IPS-18a (cell line): ENCODE measurements at regions not wholly inside any gene's neighbourhood (a gene's known extent, or its start where the extent isn't known, plus 50 kb on each side); places are given as distances from the start of the nearest gene placed in this dataset.

ENCODE experiments used
- H3K27ac ChIP-seq: one replicate; pipeline ENCODE4 v1.5.1; 2013; ENCODE audit warnings: low read length
- H3K27me3 ChIP-seq: one replicate; pipeline ENCODE4 v1.6.1; 2013; ENCODE audit warnings: mild to moderate bottlenecking, low read length; ENCODE audit not compliant: control insufficient read depth, insufficient read depth
- H3K36me3 ChIP-seq: one replicate; pipeline ENCODE4 v1.6.1; 2013; ENCODE audit warnings: low read depth, low read length; ENCODE audit not compliant: control insufficient read depth
- H3K4me1 ChIP-seq: one replicate; pipeline ENCODE4 v1.6.1; 2013; ENCODE audit warnings: low read depth, low read length; ENCODE audit not compliant: control insufficient read depth
- H3K4me3 ChIP-seq: one replicate; pipeline ENCODE4 v1.5.1; 2013; ENCODE audit warnings: low read length
- H3K9ac ChIP-seq: one replicate; pipeline ENCODE4 v1.6.1; 2013; ENCODE audit warnings: mild to moderate bottlenecking, low read length, moderate library complexity
- H3K9me3 ChIP-seq: one replicate; pipeline ENCODE4 v1.6.1; 2013; ENCODE audit warnings: low read depth, low read length; ENCODE audit not compliant: control insufficient read depth

DNA sequence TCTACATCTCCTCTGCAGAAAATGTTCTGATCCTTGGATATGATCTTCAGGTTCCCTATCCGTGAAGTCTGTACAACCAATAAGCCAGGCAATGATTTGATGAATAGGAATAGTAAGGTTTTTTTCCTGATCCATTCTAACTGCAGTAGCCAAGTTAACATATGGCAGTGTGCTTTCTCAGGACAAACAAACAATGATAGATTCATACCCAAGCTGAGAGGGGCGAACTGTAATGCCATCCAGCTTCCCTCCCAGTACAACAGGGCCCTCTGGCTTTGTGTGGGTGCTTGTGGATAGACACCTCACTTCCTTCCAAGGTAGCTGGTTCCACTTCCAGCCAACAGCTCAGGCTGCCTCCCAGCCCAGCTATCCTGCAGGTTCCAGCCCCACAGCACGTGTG, 359.2 kb downstream of the CDH26 start:
- Histone ChIP-seq H3K4me3 (no peak overlapping the region), H3K9ac (no peak overlapping the region), H3K36me3 (no peaks in the 10 kb centered on the region), H3K27me3 (no peaks in the 10 kb centered on the region), H3K27ac (no peak overlapping the region), H3K4me1 (no peaks in the 10 kb centered on the region), H3K9me3 (no peaks in the 10 kb centered on the region)

GRCh38 chr20:60321601-60322000, 363.4 kb downstream of the CDH26 start:
- Histone ChIP-seq H3K9me3 (no peaks in the 10 kb centered on the region), H3K9ac (no peak overlapping the region), H3K4me3 (no peak overlapping the region), H3K36me3 (no peaks in the 10 kb centered on the region), H3K4me1 (no peaks in the 10 kb centered on the region), H3K27ac (no peak overlapping the region), H3K27me3 (no peaks in the 10 kb centered on the region)

DNA sequence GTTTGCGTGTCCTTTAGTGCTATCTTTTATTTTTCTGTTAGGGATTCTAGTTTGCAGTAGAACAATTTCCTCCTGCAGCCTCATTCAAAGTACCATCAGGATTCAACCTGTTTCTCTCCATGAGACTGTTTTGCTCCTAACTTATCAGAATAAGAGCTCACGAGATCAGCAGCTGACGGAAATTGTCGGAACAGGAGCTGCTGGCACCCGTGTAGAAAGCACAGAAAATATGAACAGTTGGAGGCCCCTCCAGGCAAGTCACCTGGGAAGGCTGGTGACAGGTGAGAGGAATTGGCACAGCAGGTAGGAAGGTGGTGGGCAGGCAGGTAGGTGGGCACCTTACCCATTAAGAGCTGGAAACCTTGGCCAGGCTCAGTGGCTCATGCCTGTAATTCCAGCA, 368.6 kb downstream of the CDH26 start:
- no peaks in the 10 kb centered on the region for H3K9me3 ChIP-seq

GRCh38 chr20:60327971-60328660, 369.9 kb downstream of the CDH26 start:
- H3K27ac ChIP-seq, result no peak overlapping the region
- H3K27me3 ChIP-seq, result no peaks in the 10 kb centered on the region
- H3K9ac ChIP-seq, result no peak overlapping the region
- no peak overlapping the region for H3K4me3 ChIP-seq
- H3K36me3 ChIP-seq, result no peaks in the 10 kb centered on the region
- H3K4me1 ChIP-seq, result no peaks in the 10 kb centered on the region
- H3K9me3 ChIP-seq, result no peaks in the 10 kb centered on the region

More for the DNA sequence above, 368.6 kb downstream of the CDH26 start:
- H3K36me3 ChIP-seq, result no peaks in the 10 kb centered on the region
- H3K27me3 ChIP-seq, result no peaks in the 10 kb centered on the region
- H3K9ac ChIP-seq, result no peak overlapping the region
- no peak overlapping the region for H3K4me3 ChIP-seq
- no peak overlapping the region for H3K27ac ChIP-seq
- H3K4me1 ChIP-seq, result no peaks in the 10 kb centered on the region

DNA sequence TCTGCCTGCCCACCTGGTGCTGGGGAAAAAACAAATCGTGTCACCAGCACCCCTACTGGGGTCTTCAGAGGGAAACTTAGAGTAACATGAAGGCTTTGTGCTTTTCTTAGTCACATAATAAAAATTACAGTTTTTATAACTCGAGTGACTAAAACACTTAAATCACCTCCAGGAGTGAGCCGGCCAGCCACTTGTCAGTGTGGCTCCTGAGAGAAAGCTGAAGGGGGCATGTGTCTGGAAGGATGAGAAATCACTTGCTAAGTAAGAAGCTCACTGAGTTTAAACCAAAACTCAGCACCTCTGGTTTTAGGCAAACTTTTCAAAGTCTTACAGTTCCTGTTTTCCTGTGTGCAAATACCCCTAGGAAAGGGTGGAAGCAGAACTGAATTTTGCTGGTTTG, 372.2 kb downstream of the CDH26 start:
- Histone ChIP-seq H3K27me3 (no peaks in the 10 kb centered on the region), H3K36me3 (no peaks in the 10 kb centered on the region), H3K4me1 (no peaks in the 10 kb centered on the region), H3K9ac (no peak overlapping the region), H3K9me3 (no peaks in the 10 kb centered on the region), H3K4me3 (no peak overlapping the region), H3K27ac (no peak overlapping the region)

DNA sequence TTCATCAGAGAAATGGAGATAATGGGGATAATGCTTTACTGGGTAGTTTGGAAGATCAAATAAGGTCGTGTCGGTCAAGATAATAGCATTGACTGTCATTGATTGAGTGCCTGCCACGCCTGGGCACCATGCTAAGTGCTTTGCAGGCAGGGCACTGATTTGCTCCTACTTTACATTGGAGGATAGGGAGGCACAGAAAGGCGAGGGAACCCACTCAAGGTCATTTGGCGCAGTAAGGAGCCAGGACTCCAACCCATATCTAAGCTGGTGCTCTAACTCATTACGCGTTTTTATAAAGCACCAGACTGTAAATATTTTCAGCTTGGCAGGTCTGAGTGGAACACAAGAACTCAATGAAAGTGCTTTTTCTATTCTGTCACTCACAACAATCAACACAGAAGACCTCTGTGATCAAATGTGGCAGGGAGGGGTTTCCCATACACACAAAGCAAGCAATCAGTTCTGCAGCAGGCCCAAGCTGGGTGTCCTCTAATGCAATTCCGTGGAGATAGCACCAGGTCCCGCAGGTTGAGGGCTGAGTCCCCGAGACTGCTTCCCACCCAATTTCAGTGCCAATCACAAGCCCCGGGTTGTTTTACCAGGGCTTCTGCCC, 373.6 kb downstream of the CDH26 start:
- Histone ChIP-seq H3K4me3 (no peak overlapping the region), H3K27me3 (no peaks in the 10 kb centered on the region), H3K9me3 (no peaks in the 10 kb centered on the region), H3K4me1 (no peaks in the 10 kb centered on the region), H3K9ac (no peak overlapping the region), H3K36me3 (no peaks in the 10 kb centered on the region), H3K27ac (no peak overlapping the region)

- Histone ChIP-seq H3K9me3 (no peaks in the 10 kb centered on the region), H3K9ac (no peak overlapping the region), H3K4me3 (no peak overlapping the region), H3K27me3 (no peaks in the 10 kb centered on the region), H3K4me1 (no peaks in the 10 kb centered on the region), H3K36me3 (no peaks in the 10 kb centered on the region), H3K27ac (no peak overlapping the region)
Measured at GRCh38 chr20:60332523-60332922, 374.3 kb downstream of the CDH26 start.

DNA sequence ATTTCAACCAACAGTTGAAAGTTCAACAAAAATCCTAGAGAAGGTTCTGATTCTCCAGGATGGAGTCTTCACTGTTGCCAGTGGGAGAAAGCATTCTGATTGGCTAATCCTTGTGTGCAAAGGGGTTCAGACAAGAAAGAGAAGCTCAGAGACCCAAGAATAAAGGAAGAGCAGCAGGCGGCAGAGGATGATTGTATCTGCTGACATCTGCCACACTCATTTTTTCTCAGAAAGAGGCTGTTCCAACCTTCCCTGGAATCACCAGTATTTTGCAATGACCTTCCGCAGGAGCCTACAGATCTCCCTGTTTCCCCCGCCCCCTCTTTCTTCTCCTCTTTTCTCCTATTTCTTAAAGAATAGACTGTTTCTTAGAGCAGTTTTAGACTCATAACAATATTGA, 376.7 kb downstream of the CDH26 start:
- Histone ChIP-seq H3K9me3 (no peaks in the 10 kb centered on the region), H3K36me3 (no peaks in the 10 kb centered on the region), H3K27me3 (no peaks in the 10 kb centered on the region), H3K4me1 (no peaks in the 10 kb centered on the region), H3K9ac (no peak overlapping the region), H3K4me3 (no peak overlapping the region), H3K27ac (no peak overlapping the region)

GRCh38 chr20:60338556-60338955, 380.3 kb downstream of the CDH26 start:
- H3K4me3 ChIP-seq, result no peak overlapping the region
- H3K4me1 ChIP-seq, result no peaks in the 10 kb centered on the region
- no peaks in the 10 kb centered on the region for H3K9me3 ChIP-seq
- no peaks in the 10 kb centered on the region for H3K36me3 ChIP-seq
- H3K27ac ChIP-seq, result no peak overlapping the region
- no peaks in the 10 kb centered on the region for H3K27me3 ChIP-seq
- H3K9ac ChIP-seq, result no peak overlapping the region

DNA sequence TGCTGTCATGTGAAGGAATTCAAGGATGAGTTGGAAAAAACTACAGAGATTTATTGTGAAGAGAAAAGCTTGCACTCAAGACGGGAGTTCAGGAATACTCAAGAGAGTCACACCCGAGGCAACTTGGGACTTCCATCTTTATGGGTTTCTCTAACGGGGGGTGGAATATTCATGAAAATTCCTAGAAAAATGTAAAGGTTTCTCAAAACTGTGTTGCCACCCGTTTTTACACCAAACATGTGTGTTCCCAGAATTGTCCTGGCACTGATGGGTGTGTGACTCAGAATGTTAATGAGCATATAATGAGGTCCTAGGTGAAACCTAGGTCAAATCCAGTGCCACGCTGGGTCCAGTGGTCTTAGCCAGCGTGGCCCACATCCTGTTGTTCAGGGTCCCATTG, 381.5 kb downstream of the CDH26 start:
- Histone ChIP-seq H3K4me1 (no peaks in the 10 kb centered on the region), H3K9ac (no peak overlapping the region), H3K36me3 (no peaks in the 10 kb centered on the region), H3K4me3 (no peak overlapping the region), H3K9me3 (no peaks in the 10 kb centered on the region), H3K27ac (no peak overlapping the region), H3K27me3 (no peaks in the 10 kb centered on the region)

DNA sequence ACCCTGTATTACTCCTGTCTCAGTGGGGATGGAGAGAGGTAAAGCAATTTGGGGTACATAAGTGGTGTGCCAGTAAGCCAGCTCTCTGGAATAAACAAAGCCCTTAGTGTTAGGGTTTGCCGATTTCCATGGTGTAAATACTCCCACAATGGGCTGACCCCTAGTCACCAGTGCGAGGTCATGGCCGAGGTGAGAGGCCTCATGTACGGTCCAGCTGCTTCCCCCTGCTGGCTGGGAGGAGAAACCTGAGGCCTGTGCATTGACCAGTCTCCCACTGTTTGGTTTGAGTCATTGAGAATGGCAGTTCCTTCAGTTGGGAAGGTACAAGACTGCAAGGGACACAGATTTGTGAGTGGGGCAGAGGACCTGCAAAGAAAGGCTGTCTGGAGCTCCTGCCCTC, 382.0 kb downstream of the CDH26 start:
- H3K27me3 ChIP-seq, result no peaks in the 10 kb centered on the region
- no peaks in the 10 kb centered on the region for H3K9me3 ChIP-seq
- no peaks in the 10 kb centered on the region for H3K4me1 ChIP-seq
- H3K9ac ChIP-seq, result no peak overlapping the region
- H3K36me3 ChIP-seq, result no peaks in the 10 kb centered on the region
- H3K27ac ChIP-seq, result no peak overlapping the region
- no peak overlapping the region for H3K4me3 ChIP-seq

DNA sequence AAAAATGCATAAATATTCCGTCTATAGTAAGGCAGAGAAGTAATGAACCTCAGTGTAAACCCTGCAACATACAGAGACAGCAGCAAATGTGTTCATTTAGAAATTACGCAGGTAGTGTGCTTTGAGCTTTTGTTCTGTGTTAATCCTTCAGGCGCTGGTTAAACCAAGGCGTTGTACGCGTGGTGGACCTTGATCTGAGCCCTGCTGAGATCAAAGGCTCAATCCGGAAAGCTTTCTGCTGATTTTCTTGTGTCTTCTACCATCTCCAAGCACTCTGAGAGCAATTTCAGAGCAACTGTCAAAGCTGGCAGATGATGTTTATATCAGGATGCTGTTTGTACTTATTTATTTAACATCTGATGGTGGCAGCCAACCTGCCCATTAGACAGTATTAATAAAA, 382.8 kb downstream of the CDH26 start:
- H3K4me1 ChIP-seq, result no peaks in the 10 kb centered on the region
- H3K27me3 ChIP-seq, result no peaks in the 10 kb centered on the region
- H3K4me3 ChIP-seq, result no peak overlapping the region
- no peaks in the 10 kb centered on the region for H3K9me3 ChIP-seq
- H3K9ac ChIP-seq, result no peak overlapping the region
- no peaks in the 10 kb centered on the region for H3K36me3 ChIP-seq
- no peak overlapping the region for H3K27ac ChIP-seq
